ENCODE measurements at regions not wholly inside any gene's neighbourhood (a gene's known extent, or its start where the extent isn't known, plus 50 kb on each side); places are given as distances from the start of the nearest gene placed in this dataset.

- ChIA-PET CTCF (interaction anchor here (1.5 kb wide), 1 partner anchor 11 kb away, joined by 3 read pairs; no protein-coding TSS in a partner anchor), POLR2A (no interaction called here)
- TF ChIP-seq CTCF (IDR thresholded peaks at IDR 0.05; ENCODE audit: control extremely low read depth, extremely low read depth, low read depth, missing control alignments) = peak; percentile 18
- no peak for DNase-seq (ENCODE audit: extremely low spot score)
These were observed 759.4 kb downstream of the CBLN2 start for GRCh38 chr18:71784777-71785176.

- ChIA-PET POLR2A (no interaction called here), CTCF (no interaction called here)
- no peak for TF ChIP-seq CTCF (IDR thresholded peaks at IDR 0.05; ENCODE audit: control extremely low read depth, extremely low read depth, low read depth, missing control alignments)
- no peak for DNase-seq (ENCODE audit: extremely low spot score)
These were observed 783.6 kb downstream of the CBLN2 start for GRCh38 chr18:71760541-71760940.

GRCh38 chr18:71754246-71754645, 789.9 kb downstream of the CBLN2 start:
- no peak for TF ChIP-seq CTCF (IDR thresholded peaks at IDR 0.05; ENCODE audit: control extremely low read depth, extremely low read depth, low read depth, missing control alignments)
- ChIA-PET POLR2A (no interaction called here), CTCF (no interaction called here)
- no peak for DNase-seq (ENCODE audit: extremely low spot score)

- TF ChIP-seq CTCF (IDR thresholded peaks at IDR 0.05; ENCODE audit: control extremely low read depth, extremely low read depth, low read depth, missing control alignments) = no peak
- POLR2A ChIA-PET = no interaction called here
- CTCF ChIA-PET = no interaction called here
These were observed 800.5 kb downstream of the CBLN2 start for GRCh38 chr18:71743634-71744033.

GRCh38 chr18:71729611-71730010, 814.5 kb downstream of the CBLN2 start:
- ChIA-PET POLR2A (no interaction called here), CTCF (no interaction called here)
- TF ChIP-seq CTCF (IDR thresholded peaks at IDR 0.05; ENCODE audit: control extremely low read depth, extremely low read depth, low read depth, missing control alignments) = no peak
- no peak for DNase-seq (ENCODE audit: extremely low spot score)

More at GRCh38 chr18:71743634-71744033, 800.5 kb downstream of the CBLN2 start:
- no peak for DNase-seq (ENCODE audit: extremely low spot score)

GRCh38 chr18:71727909-71728308, 816.2 kb downstream of the CBLN2 start:
- POLR2A ChIA-PET = no interaction called here
- no peak for DNase-seq (ENCODE audit: extremely low spot score)
- CTCF ChIA-PET = no interaction called here
- TF ChIP-seq CTCF (IDR thresholded peaks at IDR 0.05; ENCODE audit: control extremely low read depth, extremely low read depth, low read depth, missing control alignments) = no peak

GRCh38 chr18:71725256-71725655, 818.9 kb downstream of the CBLN2 start:
- DNase-seq (ENCODE audit: extremely low spot score) = no peak
- ChIA-PET POLR2A (no interaction called here), CTCF (no interaction called here)
- no peak for TF ChIP-seq CTCF (IDR thresholded peaks at IDR 0.05; ENCODE audit: control extremely low read depth, extremely low read depth, low read depth, missing control alignments)

Measured in GM10248 (cell line).